NB4 (cell line): ENCODE measurements at regions not wholly inside any gene's neighbourhood (a gene's known extent, or its start where the extent isn't known, plus 50 kb on each side); places are given as distances from the start of the nearest gene placed in this dataset.

Experiments
- DNase-seq: peaks from one replicate; pipeline ENCODE4 v3.0.0; 2010; ENCODE audit warnings: low read depth
- H3K4me3 ChIP-seq: one replicate; pipeline ENCODE4 v1.5.1; 2011; ENCODE audit warnings: mild to moderate bottlenecking, low read depth, low read length, moderate library complexity
- CTCF ChIP-seq: IDR thresholded peaks from one replicate; pipeline ENCODE4 v1.5.1; 2012; ENCODE audit warnings: low read depth, low read length
- MAX ChIP-seq: IDR thresholded peaks from 2 replicates; pipeline ENCODE4 v1.6.1; 2011; ENCODE audit warnings: low read depth, low read length
- MYC ChIP-seq: IDR thresholded peaks from 2 replicates; pipeline ENCODE4 v1.6.1; 2011; ENCODE audit warnings: low read depth, low read length
- POLR2A ChIP-seq: IDR thresholded peaks from 2 replicates; pipeline ENCODE4 v1.6.1; 2011; ENCODE audit warnings: mild to moderate bottlenecking; ENCODE audit not compliant: insufficient read length; ENCODE audit errors: extremely low read depth

GRCh38 chr12:71038960-71039359 is 118.4 kb upstream of the PTPRR start:
- TF ChIP-seq MAX = no peak
- TF ChIP-seq CTCF = no peak
- DNase-seq = no peak
- no peak overlapping the region for H3K4me3 ChIP-seq

GRCh38 chr12:71036526-71036925 is 116.0 kb upstream of the PTPRR start:
- no peak overlapping the region for H3K4me3 ChIP-seq
- TF ChIP-seq CTCF (no peak), POLR2A (no peak), MAX (no peak), MYC (no peak)
- DNase-seq = no peak

GRCh38 chr12:71032933-71033332 is 112.4 kb upstream of the PTPRR start:
- no peak for DNase-seq
- TF ChIP-seq POLR2A = no peak
- TF ChIP-seq MYC = no peak
- TF ChIP-seq MAX = no peak
- no peak for TF ChIP-seq CTCF
- H3K4me3 ChIP-seq = no peak overlapping the region

GRCh38 chr12:71029302-71029701 is 108.8 kb upstream of the PTPRR start:
- H3K4me3 ChIP-seq = no peak overlapping the region
- DNase-seq = no peak
- no peak for TF ChIP-seq POLR2A
- no peak for TF ChIP-seq MYC
- TF ChIP-seq CTCF = no peak
- no peak for TF ChIP-seq MAX

- no peak overlapping the region for H3K4me3 ChIP-seq
- DNase-seq = no peak
- no peak for TF ChIP-seq MYC
- TF ChIP-seq MAX = no peak
- TF ChIP-seq POLR2A = no peak
- no peak for TF ChIP-seq CTCF
Observed at GRCh38 chr12:71027856-71028255, 107.3 kb upstream of the PTPRR start.

GRCh38 chr12:71024827-71025226 is 104.3 kb upstream of the PTPRR start:
- TF ChIP-seq MYC (no peak), POLR2A (no peak), CTCF (no peak), MAX (no peak)
- no peak for DNase-seq
- H3K4me3 ChIP-seq = no peak overlapping the region
